Liver (tissue), 7 donors: ENCODE measurements at regions not wholly inside any gene's neighbourhood (a gene's known extent, or its start where the extent isn't known, plus 50 kb on each side); places are given as distances from the start of the nearest gene placed in this dataset.
"Not testable (repeated sequence)": the region's sequence is repeated elsewhere in the genome, so short reads cannot be mapped to it uniquely, and the experiment has no call there.

Experiments
- DNase-seq: peaks from one replicate; pipeline ENCODE4 v3.0.0-alpha.2; 2017; ENCODE audit warnings: low spot score
- H3K27ac ChIP-seq, 2 donors: one replicate each; pipeline ENCODE4 v1.7.0; 2013; ENCODE audit warnings: inconsistent platforms in 2 of 2, low read length in 2 of 2, control low read depth in 1 of 2, low read depth in 1 of 2, mild to moderate bottlenecking in 1 of 2
- H3K27me3 ChIP-seq, 4 donors: one replicate each; pipeline versions ENCODE4 v1.6.1 to v1.7.0; 2013; ENCODE audit warnings: low read length in 3 of 4, inconsistent platforms in 1 of 4, mild to moderate bottlenecking in 1 of 4, moderate library complexity in 1 of 4; ENCODE audit not compliant: control insufficient read depth in 4 of 4, insufficient read depth in 4 of 4
- H3K36me3 ChIP-seq, 4 donors: one replicate each; pipeline versions ENCODE4 v1.6.1 to v1.7.0; 2013; ENCODE audit warnings: low read length in 3 of 4, mild to moderate bottlenecking in 3 of 4, low read depth in 1 of 4, moderate library complexity in 1 of 4; ENCODE audit not compliant: control insufficient read depth in 4 of 4, insufficient read depth in 3 of 4
- H3K4me1 ChIP-seq, 4 donors: one replicate each; pipeline versions ENCODE4 v1.6.1 to v1.7.0; 2013; ENCODE audit warnings: low read length in 3 of 4, mild to moderate bottlenecking in 3 of 4, moderate library complexity in 1 of 4; ENCODE audit not compliant: control insufficient read depth in 4 of 4, insufficient read depth in 4 of 4
- H3K4me3 ChIP-seq, 3 donors: one replicate each; pipeline versions ENCODE4 v1.6.1 to v1.7.0; 2013; ENCODE audit warnings: low read length in 3 of 3, control low read depth in 1 of 3, low read depth in 1 of 3, mild to moderate bottlenecking in 1 of 3
- H3K9ac ChIP-seq, 2 donors: one replicate each; pipeline ENCODE4 v1.7.0; 2013; ENCODE audit warnings: low read length in 2 of 2, mild to moderate bottlenecking in 2 of 2, moderate library complexity in 2 of 2, control low read depth in 1 of 2, low read depth in 1 of 2
- H3K9me3 ChIP-seq, 4 donors: one replicate each; pipeline versions ENCODE4 v1.6.1 to v1.7.0; 2013; ENCODE audit warnings: low read length in 3 of 4; ENCODE audit not compliant: control insufficient read depth in 4 of 4
- ATF3 ChIP-seq: IDR thresholded peaks from 2 replicates; pipeline ENCODE4 v1.6.1; 2016; ENCODE audit warnings: antibody characterized with exemption
- EGR1 ChIP-seq, 2 donors: IDR thresholded peaks; 2 replicates each; pipeline ENCODE4 v1.6.1; 2016 to 2018; ENCODE audit warnings: antibody characterized with exemption in 2 of 2, low read depth in 2 of 2
- FOXA1 ChIP-seq: IDR thresholded peaks from 2 replicates; pipeline ENCODE4 v1.6.1; 2016; ENCODE audit warnings: antibody characterized with exemption
- FOXA2 ChIP-seq: IDR thresholded peaks from 2 replicates; pipeline ENCODE4 v1.6.1; 2016; ENCODE audit warnings: antibody characterized with exemption
- GABPA ChIP-seq, 2 donors: IDR thresholded peaks in 1 of 2; conservative IDR thresholded peaks in 1 of 2; 2 replicates each; pipeline ENCODE4 v1.6.1; 2016; ENCODE audit warnings: antibody characterized with exemption in 2 of 2, mild to moderate bottlenecking in 1 of 2, moderate library complexity in 1 of 2
- HNF4A ChIP-seq, 2 donors: conservative IDR thresholded peaks; 2 replicates each; pipeline ENCODE4 v1.6.1; 2016; ENCODE audit warnings: antibody characterized with exemption in 2 of 2, mild to moderate bottlenecking in 2 of 2
- HNF4G ChIP-seq: IDR thresholded peaks from 2 replicates; pipeline ENCODE4 v1.6.1; 2016; ENCODE audit warnings: antibody characterized with exemption
- JUND ChIP-seq, 2 donors: IDR thresholded peaks; 2 replicates each; pipeline ENCODE4 v1.6.1; 2016; ENCODE audit warnings: antibody characterized with exemption in 2 of 2
- RAD21 ChIP-seq, 2 donors: IDR thresholded peaks; 2 replicates each; pipeline ENCODE4 v1.6.1; 2016; ENCODE audit warnings: antibody characterized with exemption in 2 of 2, mild to moderate bottlenecking in 2 of 2
- REST ChIP-seq: IDR thresholded peaks from 2 replicates; pipeline ENCODE4 v1.6.1; 2016; ENCODE audit warnings: antibody characterized with exemption, mild to moderate bottlenecking
- SP1 ChIP-seq: IDR thresholded peaks from 2 replicates; pipeline ENCODE4 v1.6.1; 2018; ENCODE audit warnings: antibody characterized with exemption, mild to moderate bottlenecking
- YY1 ChIP-seq: IDR thresholded peaks from 2 replicates; pipeline ENCODE4 v1.6.1; 2016; ENCODE audit warnings: antibody characterized with exemption, mild to moderate bottlenecking
- ZBTB33 ChIP-seq: IDR thresholded peaks from 2 replicates; pipeline ENCODE4 v1.6.1; 2016; ENCODE audit warnings: antibody characterized with exemption
- WGBS: extraction: QIAGEN DNeasy Blood & Tissue Kit; methylation state at CpG from one replicate; pipeline ENCODE4 v1.1.7; 2013; 5-methylcytosine and 5-hydroxymethylcytosine counted together
- TF ChIP-seq, protein P1 (sequence below): IDR thresholded peaks from 2 replicates; pipeline ENCODE4 v1.6.1; 2016; ENCODE audit warnings: antibody characterized with exemption
- donor health status: healthy.
- donor health status: healthy.
- donor health status: healthy.
- donor health status: healthy.

GRCh38 chr7:142642316-142642715 lies 107.0 kb upstream of the PRSS1 start (continued):
- TF ChIP-seq ZBTB33 (no peak), GABPA (IDR thresholded peaks at IDR 0.05 in 1 of 2, conservative IDR thresholded peaks at IDR 0.05 in 1 of 2) (no peak)

DNA sequence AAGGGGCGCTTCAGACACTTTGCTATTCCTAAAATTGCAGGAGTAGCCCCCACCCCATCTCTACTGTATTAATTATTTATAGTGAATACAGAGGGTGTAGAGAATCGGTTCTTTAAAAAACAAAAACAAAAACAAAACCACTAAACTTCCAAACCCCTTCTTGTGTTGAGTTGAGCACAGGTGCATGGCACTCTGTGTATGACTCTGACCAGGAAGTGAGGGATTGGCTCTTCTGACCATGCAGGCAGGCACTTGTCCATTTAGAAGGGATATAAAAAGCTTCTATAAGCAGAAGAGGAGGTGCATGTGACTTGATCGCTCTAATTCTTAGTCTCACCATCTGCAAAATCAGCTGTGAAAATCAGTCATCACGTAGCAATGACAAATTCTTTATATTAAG lies 108.0 kb upstream of the PRSS1 start:
- not testable (repeated sequence) for H3K36me3 ChIP-seq, H3K9ac ChIP-seq, H3K27ac ChIP-seq, H3K4me3 ChIP-seq, H3K27me3 ChIP-seq, H3K4me1 ChIP-seq, H3K9me3 ChIP-seq, DNase-seq
- WGBS: 78% methylated on average over 4 of the region's 4 CpGs

GRCh38 chr7:142638581-142638980 lies 110.7 kb upstream of the PRSS1 start:
- Histone ChIP-seq H3K27me3 (no peaks in the 10 kb centered on the region), H3K9me3 (no peaks in the 10 kb centered on the region), H3K36me3 (no peaks in the 10 kb centered on the region), H3K4me3 (no peak overlapping the region), H3K4me1 (no peaks in the 10 kb centered on the region), H3K27ac (no peak overlapping the region), H3K9ac (no peak overlapping the region)
- WGBS: 69% methylated on average over 4 of the region's 4 CpGs
- no peak for TF ChIP-seq YY1
- no peak for TF ChIP-seq HNF4A (conservative IDR thresholded peaks at IDR 0.05)
- TF ChIP-seq, protein P1, sequence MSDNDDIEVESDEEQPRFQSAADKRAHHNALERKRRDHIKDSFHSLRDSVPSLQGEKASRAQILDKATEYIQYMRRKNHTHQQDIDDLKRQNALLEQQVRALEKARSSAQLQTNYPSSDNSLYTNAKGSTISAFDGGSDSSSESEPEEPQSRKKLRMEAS: no peak
- TF ChIP-seq ATF3: no peak
- no peak for TF ChIP-seq RAD21 (IDR thresholded peaks at IDR 0.05)
- no peak for TF ChIP-seq GABPA (IDR thresholded peaks at IDR 0.05 in 1 of 2, conservative IDR thresholded peaks at IDR 0.05 in 1 of 2)
- no peak for DNase-seq

GRCh38 chr7:142637240-142637639 lies 112.0 kb upstream of the PRSS1 start:
- H3K4me3 ChIP-seq: no peak overlapping the region
- H3K27me3 ChIP-seq: no peaks in the 10 kb centered on the region
- no peaks in the 10 kb centered on the region for H3K4me1 ChIP-seq
- H3K27ac ChIP-seq: no peak overlapping the region
- no peak for TF ChIP-seq HNF4A (conservative IDR thresholded peaks at IDR 0.05)
- TF ChIP-seq GABPA (IDR thresholded peaks at IDR 0.05 in 1 of 2, conservative IDR thresholded peaks at IDR 0.05 in 1 of 2): no peak
- no peak for TF ChIP-seq YY1
- no peak for TF ChIP-seq FOXA2
- TF ChIP-seq JUND (IDR thresholded peaks at IDR 0.05): no peak
- H3K9me3 ChIP-seq: no peaks in the 10 kb centered on the region
- DNase-seq: no peak
- no peaks in the 10 kb centered on the region for H3K36me3 ChIP-seq
- H3K9ac ChIP-seq: no peak overlapping the region
- WGBS: 49% methylated on average over 5 of the region's 5 CpGs

DNA sequence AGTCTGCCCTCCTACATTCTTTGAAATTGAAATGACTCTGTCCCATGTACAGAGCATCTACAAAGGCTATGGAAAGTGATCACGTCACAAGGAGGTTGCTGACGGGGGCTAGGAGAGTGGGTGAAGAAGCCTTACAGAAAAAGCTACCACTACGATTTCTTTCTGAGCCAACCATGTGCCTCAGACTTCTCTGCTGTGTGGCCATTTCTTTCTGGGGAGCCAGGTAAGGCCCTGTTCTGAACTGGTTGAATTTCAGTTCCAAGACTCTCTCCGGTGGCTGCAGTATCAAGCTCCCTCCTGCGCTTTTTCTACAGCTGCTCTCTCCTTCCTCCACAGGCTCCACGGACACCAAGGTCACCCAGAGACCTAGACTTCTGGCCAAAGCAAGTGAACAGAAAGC lies 112.5 kb upstream of the PRSS1 start:
- no peak for DNase-seq
- WGBS: 65% methylated on average over 6 of the region's 6 CpGs
- TF ChIP-seq SP1 (no peak), JUND (IDR thresholded peaks at IDR 0.05) (no peak), GABPA (IDR thresholded peaks at IDR 0.05 in 1 of 2, conservative IDR thresholded peaks at IDR 0.05 in 1 of 2) (no peak), ZBTB33 (no peak), FOXA1 (no peak), HNF4G (no peak), REST (no peak), EGR1 (IDR thresholded peaks at IDR 0.05; ENCODE audit: low read depth in 2 of 2) (no peak)
- TF ChIP-seq, protein P1: no peak

More for the DNA sequence above, 112.5 kb upstream of the PRSS1 start:
- Histone ChIP-seq H3K27me3 (no peaks in the 10 kb centered on the region), H3K9me3 (no peaks in the 10 kb centered on the region), H3K27ac (no peak overlapping the region), H3K4me1 (no peaks in the 10 kb centered on the region), H3K36me3 (no peaks in the 10 kb centered on the region), H3K4me3 (no peak overlapping the region), H3K9ac (no peak overlapping the region)
